Stimulated activated CD8-positive, alpha-beta memory T cell treated with anti-CD3 and anti-CD28 coated beads, Interleukin-2, amount 100 ng/mL, for 48 hours (primary cell): ENCODE measurements at regions not wholly inside any gene's neighbourhood (a gene's known extent, or its start where the extent isn't known, plus 50 kb on each side); places are given as distances from the start of the nearest gene placed in this dataset.

Experiments
- DNase-seq, 2 donors: peaks; one replicate each; pipeline ENCODE4 v3.0.0-alpha.2; 2020; ENCODE audit warnings: low read depth in 2 of 2

GRCh38 chr14:25988536-25988935 lies 609.3 kb downstream of the NOVA1 start:
- DNase-seq, result no peak

GRCh38 chr14:25955772-25956171 lies 642.1 kb downstream of the NOVA1 start:
- DNase-seq, result no peak

- DNase-seq, result no peak
Observed at GRCh38 chr14:25953532-25954139, 644.2 kb downstream of the NOVA1 start.

GRCh38 chr14:25945746-25946145 lies 652.1 kb downstream of the NOVA1 start:
- no peak for DNase-seq

GRCh38 chr14:25944020-25944419 lies 653.8 kb downstream of the NOVA1 start:
- no peak for DNase-seq

GRCh38 chr14:25943329-25943728 lies 654.5 kb downstream of the NOVA1 start:
- no peak for DNase-seq

GRCh38 chr14:25942090-25942489 lies 655.7 kb downstream of the NOVA1 start:
- no peak for DNase-seq

GRCh38 chr14:25933731-25934130 lies 664.1 kb downstream of the NOVA1 start:
- no peak for DNase-seq

GRCh38 chr14:25929881-25930615 lies 667.8 kb downstream of the NOVA1 start:
- no peak for DNase-seq

- no peak for DNase-seq
Observed at GRCh38 chr14:25911831-25912230, 686.0 kb downstream of the NOVA1 start.

- DNase-seq, result no peak
Observed at GRCh38 chr14:25909045-25909747, 688.6 kb downstream of the NOVA1 start.

- no peak for DNase-seq
Observed at GRCh38 chr14:25908277-25909044, 689.4 kb downstream of the NOVA1 start.

- DNase-seq, result no peak
Observed at GRCh38 chr14:25904446-25904845, 693.4 kb downstream of the NOVA1 start.

GRCh38 chr14:25899197-25899596 lies 698.6 kb downstream of the NOVA1 start:
- no peak for DNase-seq

GRCh38 chr14:25896777-25897176 lies 701.1 kb downstream of the NOVA1 start:
- no peak for DNase-seq

GRCh38 chr14:25895740-25896139 lies 702.1 kb downstream of the NOVA1 start:
- no peak for DNase-seq

- DNase-seq, result no peak
Observed at GRCh38 chr14:25887251-25887878, 710.5 kb downstream of the NOVA1 start.

- no peak for DNase-seq
Observed at GRCh38 chr14:25884657-25885056, 713.2 kb downstream of the NOVA1 start.

GRCh38 chr14:25882899-25883298 lies 714.9 kb downstream of the NOVA1 start:
- no peak for DNase-seq

GRCh38 chr14:25875475-25875874 lies 722.4 kb downstream of the NOVA1 start:
- DNase-seq, result no peak

GRCh38 chr14:25869854-25870253 lies 728.0 kb downstream of the NOVA1 start:
- no peak for DNase-seq
